ENCODE measurements at regions not wholly inside any gene's neighbourhood (a gene's known extent, or its start where the extent isn't known, plus 50 kb on each side); places are given as distances from the start of the nearest gene placed in this dataset.
A peak's percentile ranks its signal among the peaks of the same experiment; 100 is the strongest.

DNA sequence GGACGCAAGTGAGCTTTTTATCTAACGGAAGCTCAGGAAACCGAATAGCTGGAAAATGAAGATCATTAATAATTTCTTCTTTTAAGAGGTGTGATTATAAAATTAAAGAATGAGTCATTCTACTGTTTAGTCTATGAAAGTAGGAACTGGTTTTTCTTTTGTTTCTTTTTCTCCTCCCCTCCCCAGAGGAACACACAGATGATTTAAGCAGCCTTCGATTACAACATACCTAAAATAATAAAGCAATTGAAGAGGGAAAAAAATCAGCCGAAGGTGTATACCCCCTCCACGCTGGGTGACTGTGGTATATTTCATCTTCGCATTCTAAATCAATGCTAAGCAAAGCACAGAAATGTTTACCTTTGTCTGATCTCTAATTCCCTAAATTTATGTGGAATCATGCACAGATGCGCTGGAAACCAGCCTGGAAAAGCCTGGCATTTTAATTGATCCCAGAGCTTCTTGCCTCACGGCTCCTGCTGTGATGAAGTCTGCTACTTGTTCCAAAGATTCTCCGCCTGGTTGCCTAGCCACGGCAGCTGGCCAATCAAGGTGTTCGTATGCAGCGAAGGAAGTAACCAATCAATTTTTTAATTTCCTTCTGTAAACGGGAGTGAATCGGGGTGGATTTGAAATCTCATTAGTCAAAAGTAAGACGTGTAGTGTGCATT lies 133.9 kb downstream of the FANCF start:
- Histone ChIP-seq H3K9me3 (ENCODE audit: low read depth) (no peaks in the 10 kb centered on the region), H3K27ac (no peak overlapping the region), H3K9ac (no peak overlapping the region), H3K79me2 (ENCODE audit: low read depth) (no peaks in the 10 kb centered on the region), H3K4me2 (peak overlapping the region; percentile 13), H3K4me1 (peaks cover 18% of the 10 kb centered on the region), H3K36me3 (no peaks in the 10 kb centered on the region), H4K20me1 (ENCODE audit: low read depth) (no peaks in the 10 kb centered on the region), H3K4me3 (no peak overlapping the region), H3F3A (ENCODE audit: low read depth) (no peaks in the 10 kb centered on the region), H3K27me3 (no peaks in the 10 kb centered on the region), H2AFZ (replicated peaks) (no peak overlapping the region)
- Mint-ChIP-seq H3K27me3 (ENCODE audit: insufficient read depth, low read depth) (peaks cover 2% of the 10 kb centered on the region), H3K9me3 (peaks cover 2% of the 10 kb centered on the region), H3K4me3 (peak overlapping the region; percentile 14), H3K4me1 (peaks cover 21% of the 10 kb centered on the region), H3K36me3 (no peaks in the 10 kb centered on the region), H3K27ac (no peak overlapping the region)
- no peak for TF ChIP-seq EZH2 (IDR thresholded peaks at IDR 0.05)
- TF ChIP-seq EZH2phosphoT487 (IDR thresholded peaks at IDR 0.05) = no peak
- TF ChIP-seq, protein P1, sequence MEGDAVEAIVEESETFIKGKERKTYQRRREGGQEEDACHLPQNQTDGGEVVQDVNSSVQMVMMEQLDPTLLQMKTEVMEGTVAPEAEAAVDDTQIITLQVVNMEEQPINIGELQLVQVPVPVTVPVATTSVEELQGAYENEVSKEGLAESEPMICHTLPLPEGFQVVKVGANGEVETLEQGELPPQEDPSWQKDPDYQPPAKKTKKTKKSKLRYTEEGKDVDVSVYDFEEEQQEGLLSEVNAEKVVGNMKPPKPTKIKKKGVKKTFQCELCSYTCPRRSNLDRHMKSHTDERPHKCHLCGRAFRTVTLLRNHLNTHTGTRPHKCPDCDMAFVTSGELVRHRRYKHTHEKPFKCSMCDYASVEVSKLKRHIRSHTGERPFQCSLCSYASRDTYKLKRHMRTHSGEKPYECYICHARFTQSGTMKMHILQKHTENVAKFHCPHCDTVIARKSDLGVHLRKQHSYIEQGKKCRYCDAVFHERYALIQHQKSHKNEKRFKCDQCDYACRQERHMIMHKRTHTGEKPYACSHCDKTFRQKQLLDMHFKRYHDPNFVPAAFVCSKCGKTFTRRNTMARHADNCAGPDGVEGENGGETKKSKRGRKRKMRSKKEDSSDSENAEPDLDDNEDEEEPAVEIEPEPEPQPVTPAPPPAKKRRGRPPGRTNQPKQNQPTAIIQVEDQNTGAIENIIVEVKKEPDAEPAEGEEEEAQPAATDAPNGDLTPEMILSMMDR (IDR thresholded peaks at IDR 0.05) = no peak
- DNase-seq (ENCODE audit: low spot score) = peak; percentile 56

DNA sequence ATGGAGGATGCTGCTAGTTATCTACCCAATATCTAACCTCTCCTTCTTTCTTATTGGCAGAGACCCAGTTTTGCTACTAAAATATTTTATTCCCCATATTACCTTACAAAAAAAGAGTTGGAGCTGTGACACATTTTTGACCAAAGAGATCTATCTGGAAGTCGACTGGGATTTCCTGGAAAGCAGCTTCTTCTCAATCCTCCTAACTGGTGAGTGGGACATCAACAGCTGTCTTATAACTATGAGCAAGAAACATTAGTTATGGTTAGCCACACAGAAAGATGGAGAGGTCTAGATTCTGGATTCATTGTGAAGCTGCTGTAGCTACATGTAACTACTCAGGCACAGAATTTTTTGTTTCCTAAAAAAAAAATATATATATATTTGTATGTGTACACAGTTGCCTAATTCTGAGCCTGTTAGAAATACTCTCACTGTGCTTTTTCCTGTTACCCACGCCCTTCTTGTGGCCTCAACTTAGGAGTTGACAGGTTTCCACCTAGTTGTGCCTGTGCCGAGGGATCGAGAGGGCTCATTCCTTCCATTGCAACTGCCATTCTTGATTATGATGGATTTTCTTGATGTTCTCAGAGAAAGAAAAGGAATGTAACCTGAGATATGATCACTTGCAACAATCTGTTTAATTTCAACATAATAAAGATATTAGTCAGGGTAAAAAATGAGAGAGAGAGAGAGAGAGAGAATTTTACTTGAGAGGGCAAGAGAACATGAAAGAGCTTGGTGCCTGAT lies 142.0 kb downstream of the SLC17A6 start:
- no peak overlapping the region for H3K27ac ChIP-seq
- no peaks in the 10 kb centered on the region for H3K36me3 ChIP-seq
- H3K36me3 Mint-ChIP-seq = no peaks in the 10 kb centered on the region
- H3K79me2 ChIP-seq (ENCODE audit: low read depth) = no peaks in the 10 kb centered on the region
- H3F3A ChIP-seq (ENCODE audit: low read depth) = no peaks in the 10 kb centered on the region
- H3K27me3 Mint-ChIP-seq (ENCODE audit: insufficient read depth, low read depth) = no peaks in the 10 kb centered on the region
- no peaks in the 10 kb centered on the region for H3K27me3 ChIP-seq
- no peaks in the 10 kb centered on the region for H3K4me1 Mint-ChIP-seq
- no peak overlapping the region for H3K27ac Mint-ChIP-seq
- TF ChIP-seq EZH2phosphoT487 (IDR thresholded peaks at IDR 0.05) (no peak), EZH2 (IDR thresholded peaks at IDR 0.05) (no peak)
- TF ChIP-seq, protein P1 (IDR thresholded peaks at IDR 0.05) = no peak
- no peak overlapping the region for H3K4me3 ChIP-seq
- DNase-seq (ENCODE audit: low spot score) = no peak
- no peak overlapping the region for H2AFZ ChIP-seq (replicated peaks)
- no peak overlapping the region for H3K4me3 Mint-ChIP-seq
- H3K4me1 ChIP-seq = no peaks in the 10 kb centered on the region
- H3K9me3 ChIP-seq (ENCODE audit: low read depth) = no peaks in the 10 kb centered on the region
- H3K9ac ChIP-seq = no peak overlapping the region
- no peaks in the 10 kb centered on the region for H3K9me3 Mint-ChIP-seq
- no peaks in the 10 kb centered on the region for H4K20me1 ChIP-seq (ENCODE audit: low read depth)
- no peak overlapping the region for H3K4me2 ChIP-seq

DNA sequence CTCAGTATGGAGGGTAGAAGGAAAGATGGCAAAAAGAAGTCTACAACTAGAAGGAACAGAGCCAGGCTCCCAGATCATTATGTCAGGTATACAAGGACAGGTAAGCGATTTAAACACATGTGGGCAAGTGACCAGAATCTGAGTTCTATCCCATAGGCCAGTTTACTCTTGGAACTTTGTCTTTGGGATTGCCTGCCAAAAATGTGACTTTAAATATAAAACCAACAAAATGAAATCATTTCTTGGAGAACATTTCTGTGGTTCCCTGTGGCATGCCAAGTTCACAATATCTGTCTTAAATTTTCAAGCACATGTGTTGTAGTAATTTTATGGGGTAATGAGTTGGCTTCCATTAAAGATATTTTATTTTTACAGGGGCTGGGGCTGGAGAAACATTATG lies 141.0 kb downstream of the SLC17A6 start:
- TF ChIP-seq EZH2 (IDR thresholded peaks at IDR 0.05) (no peak), EZH2phosphoT487 (IDR thresholded peaks at IDR 0.05) (no peak)
- TF ChIP-seq, protein P1 (IDR thresholded peaks at IDR 0.05) = no peak
- H3K36me3 Mint-ChIP-seq = no peaks in the 10 kb centered on the region
- H3K4me1 ChIP-seq = no peaks in the 10 kb centered on the region
- no peaks in the 10 kb centered on the region for H3K79me2 ChIP-seq (ENCODE audit: low read depth)
- no peak overlapping the region for H3K27ac Mint-ChIP-seq
- H3K36me3 ChIP-seq = no peaks in the 10 kb centered on the region
- no peak for DNase-seq (ENCODE audit: low spot score)
- H3K27me3 ChIP-seq = no peaks in the 10 kb centered on the region
- no peaks in the 10 kb centered on the region for H4K20me1 ChIP-seq (ENCODE audit: low read depth)
- no peak overlapping the region for H3K27ac ChIP-seq
- no peaks in the 10 kb centered on the region for H3F3A ChIP-seq (ENCODE audit: low read depth)
- H3K9ac ChIP-seq = no peak overlapping the region
- no peak overlapping the region for H2AFZ ChIP-seq (replicated peaks)
- no peak overlapping the region for H3K4me3 ChIP-seq
- no peaks in the 10 kb centered on the region for H3K4me1 Mint-ChIP-seq
- no peaks in the 10 kb centered on the region for H3K9me3 ChIP-seq (ENCODE audit: low read depth)
- H3K9me3 Mint-ChIP-seq = no peaks in the 10 kb centered on the region
- no peak overlapping the region for H3K4me2 ChIP-seq
- no peaks in the 10 kb centered on the region for H3K27me3 Mint-ChIP-seq (ENCODE audit: insufficient read depth, low read depth)
- no peak overlapping the region for H3K4me3 Mint-ChIP-seq

Data from neural progenitor cell (in vitro differentiated cells).